Right atrium auricular region (tissue), 2 donors: ENCODE measurements at regions not wholly inside any gene's neighbourhood (a gene's known extent, or its start where the extent isn't known, plus 50 kb on each side); places are given as distances from the start of the nearest gene placed in this dataset.

Experiments
- DNase-seq: peaks from one replicate; pipeline ENCODE4 v3.0.0-alpha.2; 2019; ENCODE audit warnings: low spot score
- H3K27ac ChIP-seq, 2 donors: fragments of 200-600 bp; sonication (generic); 1 replicate in 1 of 2; 2 replicates in 1 of 2; pipeline ENCODE4 v1.5.1; 2016 to 2019
- H3K27me3 ChIP-seq, 2 donors: fragments of 200-600 bp; sonication (generic); one replicate each; pipeline versions ENCODE4 v1.5.1 to v1.6.0; 2017 to 2019
- H3K36me3 ChIP-seq: fragments of 200-600 bp; sonication (generic); one replicate; pipeline ENCODE4 v1.5.1; 2016
- H3K4me1 ChIP-seq, 2 donors: fragments of 200-600 bp; sonication (generic); one replicate each; pipeline versions ENCODE4 v1.5.1 to v1.6.0; 2017 to 2019
- H3K4me3 ChIP-seq, 2 donors: fragments of 200-600 bp; sonication (generic); 1 replicate in 1 of 2; 2 replicates in 1 of 2; pipeline ENCODE4 v1.5.1; 2017 to 2019; ENCODE audit warnings: mild to moderate bottlenecking in 1 of 2, moderate library complexity in 1 of 2
- H3K9me3 ChIP-seq, 2 donors: fragments of 200-600 bp; sonication (generic); one replicate each; pipeline ENCODE4 v1.5.1; 2019
- CTCF ChIP-seq, 2 donors: fragments of 200-600 bp; sonication (generic); IDR thresholded peaks; one replicate each; pipeline ENCODE4 v1.5.1; 2019; ENCODE audit warnings: antibody characterized with exemption in 2 of 2

- no peaks in the 10 kb centered on the region for H3K36me3 ChIP-seq
- no peak overlapping the region for H3K27ac ChIP-seq
- H3K27me3 ChIP-seq: no peaks in the 10 kb centered on the region
- no peaks in the 10 kb centered on the region for H3K4me1 ChIP-seq
- DNase-seq: no peak
- TF ChIP-seq CTCF (IDR thresholded peaks at IDR 0.05): no peak
- H3K9me3 ChIP-seq: no peaks in the 10 kb centered on the region
- H3K4me3 ChIP-seq: no peak overlapping the region
Observed at GRCh38 chr12:128056136-128056801, 210.7 kb upstream of the TMEM132C start.

- Histone ChIP-seq H3K4me1 (no peaks in the 10 kb centered on the region), H3K27ac (no peak overlapping the region), H3K4me3 (no peak overlapping the region), H3K27me3 (no peaks in the 10 kb centered on the region), H3K36me3 (no peaks in the 10 kb centered on the region), H3K9me3 (no peaks in the 10 kb centered on the region)
- no peak for DNase-seq
- no peak for TF ChIP-seq CTCF (IDR thresholded peaks at IDR 0.05)
Observed at GRCh38 chr12:128057586-128057985, 209.4 kb upstream of the TMEM132C start.

GRCh38 chr12:128059621-128060370, 207.2 kb upstream of the TMEM132C start:
- no peaks in the 10 kb centered on the region for H3K36me3 ChIP-seq
- TF ChIP-seq CTCF (IDR thresholded peaks at IDR 0.05): no peak
- no peaks in the 10 kb centered on the region for H3K27me3 ChIP-seq
- no peak for DNase-seq
- no peak overlapping the region for H3K4me3 ChIP-seq
- H3K4me1 ChIP-seq: no peaks in the 10 kb centered on the region
- no peaks in the 10 kb centered on the region for H3K9me3 ChIP-seq
- no peak overlapping the region for H3K27ac ChIP-seq

- no peaks in the 10 kb centered on the region for H3K9me3 ChIP-seq
- no peaks in the 10 kb centered on the region for H3K4me1 ChIP-seq
- no peaks in the 10 kb centered on the region for H3K27me3 ChIP-seq
- H3K36me3 ChIP-seq: no peaks in the 10 kb centered on the region
- H3K4me3 ChIP-seq: no peak overlapping the region
- DNase-seq: no peak
- H3K27ac ChIP-seq: no peak overlapping the region
- TF ChIP-seq CTCF (IDR thresholded peaks at IDR 0.05): no peak
Observed at GRCh38 chr12:128068211-128068610, 198.8 kb upstream of the TMEM132C start.

GRCh38 chr12:128069359-128069997, 197.5 kb upstream of the TMEM132C start:
- no peak overlapping the region for H3K4me3 ChIP-seq
- no peak for DNase-seq
- no peaks in the 10 kb centered on the region for H3K4me1 ChIP-seq
- no peak overlapping the region for H3K27ac ChIP-seq
- peak; percentile 29 to 68 for TF ChIP-seq CTCF (IDR thresholded peaks at IDR 0.05)
- H3K27me3 ChIP-seq: no peaks in the 10 kb centered on the region
- no peaks in the 10 kb centered on the region for H3K9me3 ChIP-seq
- H3K36me3 ChIP-seq: no peaks in the 10 kb centered on the region
